ENCODE measurements at regions not wholly inside any gene's neighbourhood (a gene's known extent, or its start where the extent isn't known, plus 50 kb on each side); places are given as distances from the start of the nearest gene placed in this dataset.

DNA sequence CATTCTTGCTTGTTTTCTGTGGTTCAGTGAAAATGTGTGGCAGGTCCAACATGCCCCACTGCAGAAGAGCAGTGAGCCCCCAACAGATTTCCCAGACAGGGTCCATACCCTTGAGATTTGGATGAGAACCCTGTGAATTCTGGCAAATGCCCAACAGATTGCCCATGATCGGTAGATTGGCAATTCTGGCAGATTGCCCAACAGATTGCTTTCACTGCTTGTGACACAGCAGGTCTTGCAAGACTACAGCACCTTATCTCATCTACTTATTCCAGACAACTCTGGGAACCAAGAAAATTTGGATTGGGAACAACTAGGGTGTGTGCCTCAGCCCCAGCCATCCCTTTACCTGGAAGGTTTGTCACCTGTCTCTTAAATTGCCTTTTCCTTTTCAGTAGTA, 143.7 kb upstream of the COL1A2 start:
- WGBS (ENCODE audit: low lambda C conversion rate, missing lambda C conversion rate) = 50% methylated on average over 1 of the region's 1 CpG
- DNase-seq (ENCODE audit: low spot score) = peak; percentile 16
- Histone ChIP-seq H3K27ac (no peak overlapping the region), H2AFZ (no peak overlapping the region), H4K20me1 (ENCODE audit: insufficient read depth, poor library complexity, severe bottlenecking) (no peaks in the 10 kb centered on the region), H3K36me3 (replicated peaks; ENCODE audit: insufficient read depth, low read depth) (no peaks in the 10 kb centered on the region), H3K9me2 (replicated peaks; ENCODE audit: insufficient read depth) (no peaks in the 10 kb centered on the region), H3K4me2 (no peak overlapping the region), H3K27me3 (no peaks in the 10 kb centered on the region), H3K79me2 (no peaks in the 10 kb centered on the region), H3K9me3 (ENCODE audit: low read depth) (no peaks in the 10 kb centered on the region), H3K4me3 (no peak overlapping the region), H3K4me1 (ENCODE audit: insufficient read depth) (no peaks in the 10 kb centered on the region)
- TF ChIP-seq EZH2 (IDR thresholded peaks at IDR 0.05; ENCODE audit: borderline replicate concordance) (no peak), EZH2phosphoT487 (IDR thresholded peaks at IDR 0.05; ENCODE audit: low read depth, severe bottlenecking, unreplicated experiment) (no peak)
- TF ChIP-seq, protein P1, sequence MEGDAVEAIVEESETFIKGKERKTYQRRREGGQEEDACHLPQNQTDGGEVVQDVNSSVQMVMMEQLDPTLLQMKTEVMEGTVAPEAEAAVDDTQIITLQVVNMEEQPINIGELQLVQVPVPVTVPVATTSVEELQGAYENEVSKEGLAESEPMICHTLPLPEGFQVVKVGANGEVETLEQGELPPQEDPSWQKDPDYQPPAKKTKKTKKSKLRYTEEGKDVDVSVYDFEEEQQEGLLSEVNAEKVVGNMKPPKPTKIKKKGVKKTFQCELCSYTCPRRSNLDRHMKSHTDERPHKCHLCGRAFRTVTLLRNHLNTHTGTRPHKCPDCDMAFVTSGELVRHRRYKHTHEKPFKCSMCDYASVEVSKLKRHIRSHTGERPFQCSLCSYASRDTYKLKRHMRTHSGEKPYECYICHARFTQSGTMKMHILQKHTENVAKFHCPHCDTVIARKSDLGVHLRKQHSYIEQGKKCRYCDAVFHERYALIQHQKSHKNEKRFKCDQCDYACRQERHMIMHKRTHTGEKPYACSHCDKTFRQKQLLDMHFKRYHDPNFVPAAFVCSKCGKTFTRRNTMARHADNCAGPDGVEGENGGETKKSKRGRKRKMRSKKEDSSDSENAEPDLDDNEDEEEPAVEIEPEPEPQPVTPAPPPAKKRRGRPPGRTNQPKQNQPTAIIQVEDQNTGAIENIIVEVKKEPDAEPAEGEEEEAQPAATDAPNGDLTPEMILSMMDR (IDR thresholded peaks at IDR 0.05; ENCODE audit: poor library complexity) = no peak

DNA sequence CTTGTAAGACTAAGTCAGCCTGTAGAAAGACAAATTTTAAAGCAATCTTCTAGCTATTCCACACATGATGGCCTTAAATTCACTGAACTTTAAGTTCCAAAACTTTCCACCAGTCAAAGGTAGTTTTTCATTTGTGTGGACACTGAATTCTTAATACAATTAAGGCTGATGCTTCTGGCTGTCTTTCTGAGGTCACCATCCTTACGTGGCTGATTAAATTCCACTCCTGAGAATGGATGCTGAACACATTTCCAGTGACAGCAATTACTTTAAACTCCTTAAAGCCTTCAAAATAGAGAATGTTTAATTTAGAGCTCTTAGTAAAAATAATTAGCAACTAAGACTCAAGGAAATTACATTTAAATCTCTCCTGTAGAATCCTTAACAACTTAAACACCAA, 142.6 kb upstream of the COL1A2 start:
- Histone ChIP-seq H3K9me3 (ENCODE audit: low read depth) (no peaks in the 10 kb centered on the region), H3K36me3 (replicated peaks; ENCODE audit: insufficient read depth, low read depth) (no peaks in the 10 kb centered on the region), H3K27me3 (no peaks in the 10 kb centered on the region), H2AFZ (no peak overlapping the region), H3K9me2 (replicated peaks; ENCODE audit: insufficient read depth) (no peaks in the 10 kb centered on the region), H4K20me1 (ENCODE audit: insufficient read depth, poor library complexity, severe bottlenecking) (no peaks in the 10 kb centered on the region), H3K4me2 (no peak overlapping the region), H3K4me1 (ENCODE audit: insufficient read depth) (no peaks in the 10 kb centered on the region), H3K4me3 (no peak overlapping the region), H3K79me2 (no peaks in the 10 kb centered on the region), H3K27ac (no peak overlapping the region)
- TF ChIP-seq, protein P1 (IDR thresholded peaks at IDR 0.05; ENCODE audit: poor library complexity) = no peak
- TF ChIP-seq EZH2 (IDR thresholded peaks at IDR 0.05; ENCODE audit: borderline replicate concordance) = no peak
- no peak for TF ChIP-seq EZH2phosphoT487 (IDR thresholded peaks at IDR 0.05; ENCODE audit: low read depth, severe bottlenecking, unreplicated experiment)
- 92% methylated on average over 1 of the region's 1 CpG for WGBS (ENCODE audit: low lambda C conversion rate, missing lambda C conversion rate)
- DNase-seq (ENCODE audit: low spot score) = no peak

DNA sequence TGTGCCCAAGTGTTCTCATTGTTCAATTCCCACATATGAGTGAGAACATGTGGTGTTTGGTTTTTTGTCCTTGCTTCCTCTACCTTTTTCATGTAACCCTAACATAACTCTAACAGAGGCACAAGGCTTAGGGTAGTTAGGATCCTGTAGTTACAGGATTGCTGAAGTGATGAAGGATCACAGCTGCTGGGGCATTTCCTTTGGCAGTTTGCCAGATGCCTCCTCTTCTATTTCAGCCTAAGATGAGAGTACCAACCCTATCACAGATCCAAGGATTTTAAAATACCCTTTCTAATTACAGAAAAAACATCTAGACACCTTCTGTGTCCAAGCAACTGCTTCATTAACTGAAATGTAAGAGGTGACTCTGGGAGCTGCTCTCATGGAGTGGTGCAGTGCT, 141.7 kb upstream of the COL1A2 start:
- H3K36me3 ChIP-seq (replicated peaks; ENCODE audit: insufficient read depth, low read depth) = no peaks in the 10 kb centered on the region
- H2AFZ ChIP-seq = no peak overlapping the region
- TF ChIP-seq, protein P1 (IDR thresholded peaks at IDR 0.05; ENCODE audit: poor library complexity) = no peak
- TF ChIP-seq EZH2phosphoT487 (IDR thresholded peaks at IDR 0.05; ENCODE audit: low read depth, severe bottlenecking, unreplicated experiment) (no peak), EZH2 (IDR thresholded peaks at IDR 0.05; ENCODE audit: borderline replicate concordance) (no peak)
- no peaks in the 10 kb centered on the region for H4K20me1 ChIP-seq (ENCODE audit: insufficient read depth, poor library complexity, severe bottlenecking)
- no peak overlapping the region for H3K4me3 ChIP-seq
- no peaks in the 10 kb centered on the region for H3K27me3 ChIP-seq
- no peaks in the 10 kb centered on the region for H3K9me3 ChIP-seq (ENCODE audit: low read depth)
- no peaks in the 10 kb centered on the region for H3K79me2 ChIP-seq
- H3K27ac ChIP-seq = no peak overlapping the region
- H3K4me1 ChIP-seq (ENCODE audit: insufficient read depth) = no peaks in the 10 kb centered on the region
- no peak overlapping the region for H3K4me2 ChIP-seq
- no peaks in the 10 kb centered on the region for H3K9me2 ChIP-seq (replicated peaks; ENCODE audit: insufficient read depth)
- no peak for DNase-seq (ENCODE audit: low spot score)

DNA sequence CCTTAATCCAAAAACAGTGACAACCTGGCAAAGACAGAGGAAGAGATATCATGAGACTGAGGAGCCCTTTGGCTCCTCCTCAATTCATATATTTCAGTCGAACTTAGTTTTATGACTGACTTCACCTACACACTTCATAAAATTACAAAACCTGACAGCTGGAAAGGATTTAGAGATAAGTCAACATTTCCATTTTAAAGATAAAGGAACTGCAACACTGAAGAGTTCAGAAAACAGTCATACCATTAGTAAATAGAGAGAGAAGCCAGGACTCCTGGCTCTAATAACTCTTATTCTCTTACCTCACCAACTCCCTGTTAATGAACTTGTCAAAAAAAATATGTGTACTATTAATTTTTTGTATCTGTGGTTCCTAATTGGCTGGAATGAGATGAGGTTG, 141.0 kb upstream of the COL1A2 start:
- no peak for DNase-seq (ENCODE audit: low spot score)
- Histone ChIP-seq H3K4me2 (no peak overlapping the region), H4K20me1 (ENCODE audit: insufficient read depth, poor library complexity, severe bottlenecking) (no peaks in the 10 kb centered on the region), H3K9me3 (ENCODE audit: low read depth) (no peaks in the 10 kb centered on the region), H3K36me3 (replicated peaks; ENCODE audit: insufficient read depth, low read depth) (no peaks in the 10 kb centered on the region), H3K4me1 (ENCODE audit: insufficient read depth) (no peaks in the 10 kb centered on the region), H3K79me2 (no peaks in the 10 kb centered on the region), H3K9me2 (replicated peaks; ENCODE audit: insufficient read depth) (no peaks in the 10 kb centered on the region), H3K27me3 (no peaks in the 10 kb centered on the region), H3K27ac (no peak overlapping the region), H3K4me3 (no peak overlapping the region), H2AFZ (no peak overlapping the region)
- 28% methylated on average over 1 of the region's 1 CpG for WGBS (ENCODE audit: low lambda C conversion rate, missing lambda C conversion rate)
- no peak for TF ChIP-seq EZH2phosphoT487 (IDR thresholded peaks at IDR 0.05; ENCODE audit: low read depth, severe bottlenecking, unreplicated experiment)
- TF ChIP-seq, protein P1 (IDR thresholded peaks at IDR 0.05; ENCODE audit: poor library complexity) = no peak
- no peak for TF ChIP-seq EZH2 (IDR thresholded peaks at IDR 0.05; ENCODE audit: borderline replicate concordance)

Measured in hepatocyte (in vitro differentiated cells).